H9 (cell line): ENCODE measurements at regions not wholly inside any gene's neighbourhood (a gene's known extent, or its start where the extent isn't known, plus 50 kb on each side); places are given as distances from the start of the nearest gene placed in this dataset.

Source experiments
- DNase-seq: peaks from one replicate; pipeline ENCODE4 v3.0.0-alpha.2; 2017
- H2AFZ ChIP-seq: one replicate; pipeline ENCODE4 v1.6.1; 2013; ENCODE audit warnings: mild to moderate bottlenecking, low read length, control low read depth, moderate library complexity
- H2AK5ac ChIP-seq: 2 replicates; pipeline ENCODE4 v1.6.1; 2013; ENCODE audit warnings: low read length, control low read depth, mixed read lengths; ENCODE audit not compliant: insufficient read length
- H2BK120ac ChIP-seq: one replicate; pipeline ENCODE4 v1.6.1; 2013; ENCODE audit warnings: low read depth, mild to moderate bottlenecking, low read length, control low read depth, inconsistent platforms; ENCODE audit not compliant: poor library complexity, severe bottlenecking
- H2BK12ac ChIP-seq: 2 replicates; pipeline ENCODE4 v1.6.1; 2013; ENCODE audit warnings: low read length, control low read depth, mixed read lengths, low read depth; ENCODE audit not compliant: insufficient read length
- H2BK15ac ChIP-seq: 2 replicates; pipeline ENCODE4 v1.6.1; 2013; ENCODE audit warnings: low read depth, low read length, control low read depth
- H2BK20ac ChIP-seq: one replicate; pipeline ENCODE4 v1.6.1; 2013; ENCODE audit warnings: low read depth, mild to moderate bottlenecking, low read length, control low read depth, inconsistent platforms; ENCODE audit not compliant: poor library complexity, severe bottlenecking
- H2BK5ac ChIP-seq: 2 replicates; pipeline ENCODE4 v1.6.1; 2013; ENCODE audit warnings: low read length, control low read depth, mixed read lengths; ENCODE audit not compliant: insufficient read length
- H3K14ac ChIP-seq: 2 replicates; pipeline ENCODE4 v1.6.1; 2013; ENCODE audit warnings: low read length, control low read depth; ENCODE audit not compliant: insufficient read depth
- H3K18ac ChIP-seq: 2 replicates; pipeline ENCODE4 v1.6.1; 2013; ENCODE audit warnings: low read depth, mild to moderate bottlenecking, mixed read lengths, low read length, control low read depth; ENCODE audit not compliant: insufficient read length
- H3K23ac ChIP-seq: 2 replicates; pipeline ENCODE4 v1.6.1; 2013; ENCODE audit warnings: low read length, control low read depth, mixed read lengths, low read depth; ENCODE audit not compliant: insufficient read length
- H3K23me2 ChIP-seq: 2 replicates; pipeline ENCODE4 v1.6.1; 2013; ENCODE audit warnings: low read depth, mild to moderate bottlenecking, mixed read lengths, low read length, control low read depth; ENCODE audit not compliant: insufficient read length, poor library complexity, severe bottlenecking
- H3K27ac ChIP-seq: 2 replicates; pipeline ENCODE4 v1.5.1; 2013; ENCODE audit warnings: low read length, control low read depth, mixed read lengths, low read depth; ENCODE audit not compliant: insufficient read length
- H3K27me3 ChIP-seq: 2 replicates; pipeline ENCODE4 v1.6.1; 2013; ENCODE audit warnings: low read length, control low read depth, inconsistent platforms; ENCODE audit not compliant: insufficient read depth
- H3K4ac ChIP-seq: 2 replicates; pipeline ENCODE4 v1.6.1; 2013; ENCODE audit warnings: low read depth, mild to moderate bottlenecking, control low read depth, inconsistent platforms, low read length, moderate library complexity
- H3K4me1 ChIP-seq: 2 replicates; pipeline ENCODE4 v1.6.1; 2013; ENCODE audit warnings: low read length, control low read depth, inconsistent platforms; ENCODE audit not compliant: insufficient read depth
- H3K4me2 ChIP-seq: 2 replicates; pipeline ENCODE4 v1.6.1; 2013; ENCODE audit warnings: low read length, control low read depth, mixed read lengths; ENCODE audit not compliant: insufficient read length, insufficient read depth
- H3K56ac ChIP-seq: 2 replicates; pipeline ENCODE4 v1.6.1; 2013; ENCODE audit warnings: low read depth, mild to moderate bottlenecking, mixed read lengths, low read length, control low read depth; ENCODE audit not compliant: insufficient read length
- H3K79me1 ChIP-seq: 2 replicates; pipeline ENCODE4 v1.6.1; 2013; ENCODE audit warnings: low read depth, mild to moderate bottlenecking, moderate library complexity, low read length, control low read depth, inconsistent platforms; ENCODE audit not compliant: insufficient read depth, poor library complexity, severe bottlenecking
- H3K79me2 ChIP-seq: 2 replicates; pipeline ENCODE4 v1.6.1; 2013; ENCODE audit warnings: low read length, control low read depth, inconsistent platforms; ENCODE audit not compliant: insufficient read depth
- H3K9ac ChIP-seq: 2 replicates; pipeline ENCODE4 v1.6.1; 2013; ENCODE audit warnings: low read length, control low read depth, mixed read lengths; ENCODE audit not compliant: insufficient read length; ENCODE audit errors: extremely low read depth
- H3K9me3 ChIP-seq: one replicate; pipeline ENCODE4 v1.6.1; 2013; ENCODE audit warnings: low read depth, low read length, inconsistent platforms; ENCODE audit not compliant: control insufficient read depth
- H3T11ph ChIP-seq: one replicate; pipeline ENCODE4 v1.6.1; 2013; ENCODE audit warnings: mild to moderate bottlenecking, low read length, control low read depth, inconsistent platforms
- H4K20me1 ChIP-seq: one replicate; pipeline ENCODE4 v1.6.1; 2013; ENCODE audit not compliant: control insufficient read depth, insufficient read length, insufficient read depth
- H4K5ac ChIP-seq: 2 replicates; pipeline ENCODE4 v1.6.1; 2013; ENCODE audit warnings: low read depth, mild to moderate bottlenecking, mixed read lengths, low read length, control low read depth; ENCODE audit not compliant: insufficient read length
- H4K8ac ChIP-seq: replicated peaks from 2 replicates; pipeline ENCODE4 v1.6.1; 2013; ENCODE audit warnings: low read length, control low read depth, mixed read lengths, low read depth; ENCODE audit not compliant: insufficient read length
- H4K91ac ChIP-seq: 2 replicates; pipeline ENCODE4 v1.6.1; 2013; ENCODE audit warnings: low read depth, mild to moderate bottlenecking, moderate library complexity, mixed read lengths, low read length, control low read depth; ENCODE audit not compliant: insufficient read length
- H3K27ac Mint-ChIP-seq, 3 experiments: 2 replicates in 2 of 3; 3 replicates in 1 of 3; pipeline ENCODE4 v1.8.0; 2020 to 2021; ENCODE audit warnings: mixed read lengths in 3 of 3, mild to moderate bottlenecking in 1 of 3, moderate library complexity in 1 of 3
- H3K27me3 Mint-ChIP-seq: 2 replicates; pipeline ENCODE4 v1.8.0; 2021; ENCODE audit warnings: low read depth, mild to moderate bottlenecking, moderate library complexity, mixed read lengths
- H3K36me3 Mint-ChIP-seq, 3 experiments: 2 replicates in 2 of 3; 3 replicates in 1 of 3; pipeline ENCODE4 v1.8.0; 2020 to 2021; ENCODE audit warnings: low read depth in 3 of 3, mixed read lengths in 3 of 3; ENCODE audit not compliant: insufficient read depth in 1 of 3
- H3K4me1 Mint-ChIP-seq, 2 experiments: 2 replicates each; pipeline ENCODE4 v1.8.0; 2020; ENCODE audit warnings: mixed read lengths in 2 of 2
- H3K4me3 Mint-ChIP-seq, 2 experiments: 2 replicates in 1 of 2; 3 replicates in 1 of 2; pipeline ENCODE4 v1.8.0; 2020 to 2021; ENCODE audit warnings: mild to moderate bottlenecking in 2 of 2, mixed read lengths in 2 of 2, moderate library complexity in 1 of 2
- H3K9me3 Mint-ChIP-seq, 2 experiments: 2 replicates in 1 of 2; 3 replicates in 1 of 2; pipeline ENCODE4 v1.8.0; 2020; ENCODE audit warnings: mild to moderate bottlenecking in 2 of 2, mixed read lengths in 2 of 2, moderate library complexity in 1 of 2
- WGBS: extraction: QIAGEN DNeasy Blood & Tissue Kit; methylation state at CpG from one replicate; pipeline ENCODE4 v1.1.7; 2013; ENCODE audit warnings: missing lambda C conversion rate, low lambda C conversion rate, mixed read lengths; ENCODE audit not compliant: insufficient read length; ENCODE audit errors: extremely low coverage; 5-methylcytosine and 5-hydroxymethylcytosine counted together
- TF ChIP-seq, protein P1 (sequence below): fragments of 200-600 bp; sonication (generic); conservative IDR thresholded peaks from 3 replicates; pipeline ENCODE4 v1.8.0; 2021; ENCODE audit warnings: antibody characterized with exemption, mild to moderate bottlenecking

- Histone ChIP-seq H2AK5ac (no peak overlapping the region), H4K20me1 (no peaks in the 10 kb centered on the region), H4K91ac (no peak overlapping the region), H2BK20ac (no peak overlapping the region), H3K14ac (no peak overlapping the region), H3K79me1 (no peaks in the 10 kb centered on the region), H3K4me1 (no peaks in the 10 kb centered on the region), H2BK12ac (no peak overlapping the region), H3T11ph (no peak overlapping the region), H2BK5ac (no peak overlapping the region), H4K5ac (no peak overlapping the region), H2BK120ac (no peak overlapping the region), H3K4me2 (no peak overlapping the region), H3K27me3 (no peaks in the 10 kb centered on the region), H3K9ac (no peak overlapping the region), H2AFZ (no peak overlapping the region), H3K27ac (no peak overlapping the region), H3K23me2 (no peaks in the 10 kb centered on the region), H3K4ac (no peak overlapping the region), H3K56ac (no peak overlapping the region), H3K9me3 (no peaks in the 10 kb centered on the region), H2BK15ac (no peak overlapping the region), H3K79me2 (no peaks in the 10 kb centered on the region), H4K8ac (no peak overlapping the region), H3K18ac (no peak overlapping the region), H3K23ac (no peak overlapping the region)
- Mint-ChIP-seq H3K4me3 (no peak overlapping the region), H3K36me3 (peaks cover 3 to 15% (median 11%) of the 10 kb centered on the region in 3 experiments; a peak in 5 of 7 replicates), H3K9me3 (peaks cover 0 to 3% of the 10 kb centered on the region in 2 experiments; a peak in 3 of 5 replicates), H3K4me1 (peaks cover 0 to 9% of the 10 kb centered on the region in 2 experiments; a peak in 2 of 4 replicates), H3K27me3 (no peaks in the 10 kb centered on the region; the same call in 1 of the 2 replicates), H3K27ac (no peak overlapping the region)
- TF ChIP-seq, protein P1, sequence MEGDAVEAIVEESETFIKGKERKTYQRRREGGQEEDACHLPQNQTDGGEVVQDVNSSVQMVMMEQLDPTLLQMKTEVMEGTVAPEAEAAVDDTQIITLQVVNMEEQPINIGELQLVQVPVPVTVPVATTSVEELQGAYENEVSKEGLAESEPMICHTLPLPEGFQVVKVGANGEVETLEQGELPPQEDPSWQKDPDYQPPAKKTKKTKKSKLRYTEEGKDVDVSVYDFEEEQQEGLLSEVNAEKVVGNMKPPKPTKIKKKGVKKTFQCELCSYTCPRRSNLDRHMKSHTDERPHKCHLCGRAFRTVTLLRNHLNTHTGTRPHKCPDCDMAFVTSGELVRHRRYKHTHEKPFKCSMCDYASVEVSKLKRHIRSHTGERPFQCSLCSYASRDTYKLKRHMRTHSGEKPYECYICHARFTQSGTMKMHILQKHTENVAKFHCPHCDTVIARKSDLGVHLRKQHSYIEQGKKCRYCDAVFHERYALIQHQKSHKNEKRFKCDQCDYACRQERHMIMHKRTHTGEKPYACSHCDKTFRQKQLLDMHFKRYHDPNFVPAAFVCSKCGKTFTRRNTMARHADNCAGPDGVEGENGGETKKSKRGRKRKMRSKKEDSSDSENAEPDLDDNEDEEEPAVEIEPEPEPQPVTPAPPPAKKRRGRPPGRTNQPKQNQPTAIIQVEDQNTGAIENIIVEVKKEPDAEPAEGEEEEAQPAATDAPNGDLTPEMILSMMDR, result no peak
- WGBS, result no CpG with 5 or more reads among the region's 7 CpGs
- DNase-seq, result no peak
Observed at GRCh38 chrX:16333453-16333852, 166.2 kb downstream of the MAGEB17 start.
